GM21423 (cell line): ENCODE measurements at regions not wholly inside any gene's neighbourhood (a gene's known extent, or its start where the extent isn't known, plus 50 kb on each side); places are given as distances from the start of the nearest gene placed in this dataset.
"Not testable (repeated sequence)": the region's sequence is repeated elsewhere in the genome, so short reads cannot be mapped to it uniquely, and the experiment has no call there.

Source experiments
- ATAC-seq: cut with Tn5 transposase; IDR thresholded peaks from one replicate; pipeline ENCODE4 v1.9.1; 2021; ENCODE audit warnings: mild to moderate bottlenecking, moderate library complexity; ENCODE audit not compliant: unreplicated experiment

GRCh38 chr14:53858345-53858684 lies 98.3 kb downstream of the BMP4 start:
- ATAC-seq: no peak

GRCh38 chr14:53857625-53858344 lies 98.8 kb downstream of the BMP4 start:
- no peak for ATAC-seq

GRCh38 chr14:53855574-53855973 lies 101.1 kb downstream of the BMP4 start:
- no peak for ATAC-seq

- no peak for ATAC-seq
These were observed 101.5 kb downstream of the BMP4 start for GRCh38 chr14:53855127-53855526.

GRCh38 chr14:53851394-53852090 lies 105.1 kb downstream of the BMP4 start:
- no peak for ATAC-seq

- no peak for ATAC-seq
These were observed 105.8 kb downstream of the BMP4 start for GRCh38 chr14:53850714-53851296.

GRCh38 chr14:53849549-53849948 lies 107.1 kb downstream of the BMP4 start:
- no peak for ATAC-seq

- no peak for ATAC-seq
These were observed 107.8 kb downstream of the BMP4 start for GRCh38 chr14:53848854-53849253.

- no peak for ATAC-seq
These were observed 108.7 kb downstream of the BMP4 start for GRCh38 chr14:53847881-53848280.

GRCh38 chr14:53847057-53847456 lies 109.6 kb downstream of the BMP4 start:
- no peak for ATAC-seq

GRCh38 chr14:53845813-53846693 lies 110.6 kb downstream of the BMP4 start:
- no peak for ATAC-seq

GRCh38 chr14:53842938-53843337 lies 113.7 kb downstream of the BMP4 start:
- no peak for ATAC-seq

- ATAC-seq: no peak
These were observed 115.2 kb downstream of the BMP4 start for GRCh38 chr14:53841109-53842099.

GRCh38 chr14:53840444-53840843 lies 116.2 kb downstream of the BMP4 start:
- no peak for ATAC-seq

GRCh38 chr14:53838374-53838773 lies 118.3 kb downstream of the BMP4 start:
- no peak for ATAC-seq

GRCh38 chr14:53837656-53838055 lies 119.0 kb downstream of the BMP4 start:
- not testable (repeated sequence) for ATAC-seq

- no peak for ATAC-seq
These were observed 120.1 kb downstream of the BMP4 start for GRCh38 chr14:53836551-53836950.

GRCh38 chr14:53828820-53829219 lies 127.8 kb downstream of the BMP4 start:
- no peak for ATAC-seq

GRCh38 chr14:53824061-53824460 lies 132.6 kb downstream of the BMP4 start:
- ATAC-seq: peak; percentile 95

- ATAC-seq: no peak
These were observed 142.2 kb downstream of the BMP4 start for GRCh38 chr14:53814392-53814791.
